CD4-positive, alpha-beta T cell treated with Interleukin-10 for 1 hour (primary cell): ENCODE measurements at regions not wholly inside any gene's neighbourhood (a gene's known extent, or its start where the extent isn't known, plus 50 kb on each side); places are given as distances from the start of the nearest gene placed in this dataset.

Experiments
- DNase-seq: peaks from one replicate; pipeline ENCODE4 v3.0.0-alpha.2; 2020

- DNase-seq, result no peak
Observed at GRCh38 chr1:61627365-61627764, 97.6 kb downstream of the TM2D1 start.

GRCh38 chr1:61626816-61627215, 98.1 kb downstream of the TM2D1 start:
- no peak for DNase-seq

GRCh38 chr1:61623852-61624251, 101.1 kb downstream of the TM2D1 start:
- no peak for DNase-seq

- DNase-seq, result no peak
Observed at GRCh38 chr1:61620536-61620935, 104.4 kb downstream of the TM2D1 start.

- DNase-seq, result no peak
Observed at GRCh38 chr1:61618755-61619154, 106.2 kb downstream of the TM2D1 start.

GRCh38 chr1:61618193-61618592, 106.7 kb downstream of the TM2D1 start:
- DNase-seq, result no peak

- no peak for DNase-seq
Observed at GRCh38 chr1:61616830-61617229, 108.1 kb downstream of the TM2D1 start.

- DNase-seq, result no peak
Observed at GRCh38 chr1:61612602-61613001, 112.3 kb downstream of the TM2D1 start.

- DNase-seq, result no peak
Observed at GRCh38 chr1:61609040-61609439, 115.9 kb downstream of the TM2D1 start.

- DNase-seq, result no peak
Observed at GRCh38 chr1:61607448-61607847, 117.5 kb downstream of the TM2D1 start.

GRCh38 chr1:61606448-61607312, 118.3 kb downstream of the TM2D1 start:
- no peak for DNase-seq

GRCh38 chr1:61605607-61606321, 119.2 kb downstream of the TM2D1 start:
- no peak for DNase-seq

GRCh38 chr1:61604684-61605083, 120.3 kb downstream of the TM2D1 start:
- DNase-seq, result no peak

GRCh38 chr1:61604261-61604660, 120.7 kb downstream of the TM2D1 start:
- no peak for DNase-seq

GRCh38 chr1:61602663-61603062, 122.3 kb downstream of the TM2D1 start:
- DNase-seq, result no peak

GRCh38 chr1:61597601-61598000, 127.3 kb downstream of the TM2D1 start:
- no peak for DNase-seq

- no peak for DNase-seq
Observed at GRCh38 chr1:61593331-61593730, 131.6 kb downstream of the TM2D1 start.

GRCh38 chr1:61591351-61591750, 133.6 kb downstream of the TM2D1 start:
- DNase-seq, result no peak

- peak; percentile 48 for DNase-seq
Observed at GRCh38 chr1:61588736-61589672, 135.9 kb downstream of the TM2D1 start.

GRCh38 chr1:61585714-61586113, 139.2 kb downstream of the TM2D1 start:
- no peak for DNase-seq

- no peak for DNase-seq
Observed at GRCh38 chr1:61583703-61584102, 141.2 kb downstream of the TM2D1 start.

GRCh38 chr1:61581251-61581650, 143.7 kb downstream of the TM2D1 start:
- no peak for DNase-seq

GRCh38 chr1:61580417-61580816, 144.5 kb downstream of the TM2D1 start:
- no peak for DNase-seq
